GM10248 (cell line): ENCODE measurements at regions not wholly inside any gene's neighbourhood (a gene's known extent, or its start where the extent isn't known, plus 50 kb on each side); places are given as distances from the start of the nearest gene placed in this dataset.

Experiments used
- CTCF ChIA-PET: fragments of 300-600 bp; sonication (Branson Sonifier 250); formaldehyde crosslinking; extraction: SDS; loops from one replicate; lab custom pipeline; 2021; ENCODE audit warnings: antibody characterized with exemption; lab: Yijun Ruan, JAX
- POLR2A ChIA-PET: fragments of 350-650 bp; sonication (Branson Sonifier 250); formaldehyde crosslinking; extraction: SDS; loops from one replicate; lab custom pipeline; 2020; ENCODE audit warnings: antibody characterized with exemption; lab: Yijun Ruan, JAX
- DNase-seq: peaks from one replicate; pipeline ENCODE4 v3.0.0; 2012; ENCODE audit errors: extremely low spot score
- CTCF ChIP-seq: IDR thresholded peaks from 2 replicates; pipeline ENCODE4 v1.5.1; 2012; ENCODE audit warnings: mild to moderate bottlenecking, low read depth; ENCODE audit errors: extremely low read depth, missing control alignments, control extremely low read depth

- POLR2A ChIA-PET: no interaction called here
- no peak for DNase-seq
- CTCF ChIA-PET: no interaction called here
- TF ChIP-seq CTCF: no peak
Measured at GRCh38 chr1:198444792-198445191, 95.7 kb downstream of the ATP6V1G3 start.

- ChIA-PET POLR2A (no interaction called here), CTCF (no interaction called here)
- TF ChIP-seq CTCF: no peak
- no peak for DNase-seq
Measured at GRCh38 chr1:198443365-198444233, 96.9 kb downstream of the ATP6V1G3 start.

GRCh38 chr1:198440842-198441241 lies 99.6 kb downstream of the ATP6V1G3 start:
- TF ChIP-seq CTCF: no peak
- CTCF ChIA-PET: no interaction called here
- POLR2A ChIA-PET: no interaction called here
- no peak for DNase-seq

- DNase-seq: no peak
- no peak for TF ChIP-seq CTCF
- CTCF ChIA-PET: no interaction called here
- POLR2A ChIA-PET: no interaction called here
Measured at GRCh38 chr1:198437332-198437731, 103.1 kb downstream of the ATP6V1G3 start.

- no peak for DNase-seq
- TF ChIP-seq CTCF: no peak
- POLR2A ChIA-PET: no interaction called here
- CTCF ChIA-PET: no interaction called here
Measured at GRCh38 chr1:198436276-198436675, 104.2 kb downstream of the ATP6V1G3 start.

- no peak for TF ChIP-seq CTCF
- DNase-seq: no peak
- POLR2A ChIA-PET: no interaction called here
- CTCF ChIA-PET: no interaction called here
Measured at GRCh38 chr1:198435056-198435455, 105.4 kb downstream of the ATP6V1G3 start.
